ENCODE measurements at regions not wholly inside any gene's neighbourhood (a gene's known extent, or its start where the extent isn't known, plus 50 kb on each side); places are given as distances from the start of the nearest gene placed in this dataset.

DNA sequence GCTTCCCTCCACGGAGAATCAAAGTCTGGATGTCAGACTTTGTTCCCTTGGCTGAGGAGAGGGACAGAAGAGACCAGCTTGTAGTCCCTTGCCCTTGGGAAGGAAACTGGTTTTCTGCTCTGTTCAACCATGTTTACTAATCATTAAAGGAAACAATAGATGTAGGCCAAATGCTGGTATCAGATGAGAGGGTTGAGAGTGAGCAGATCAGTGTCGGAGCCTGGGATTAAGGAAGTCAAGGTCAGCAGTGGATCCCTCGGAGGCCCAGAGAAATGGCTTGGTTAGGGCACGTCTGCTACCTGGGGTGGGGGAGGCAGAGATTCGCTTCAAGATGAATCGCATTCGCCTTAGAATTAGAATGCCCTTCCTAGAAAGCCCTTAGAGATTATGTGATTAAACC is 109.1 kb downstream of the MYCN start:
- TF ChIP-seq BHLHE40 (IDR thresholded peaks at IDR 0.05; ENCODE audit: low read depth, low read length) (no peak), CHD1 (IDR thresholded peaks at IDR 0.05; ENCODE audit: low read depth, low read length) (no peak), RFX5 (IDR thresholded peaks at IDR 0.05; ENCODE audit: low read depth, low read length) (no peak)
- TF ChIP-seq, protein P1, sequence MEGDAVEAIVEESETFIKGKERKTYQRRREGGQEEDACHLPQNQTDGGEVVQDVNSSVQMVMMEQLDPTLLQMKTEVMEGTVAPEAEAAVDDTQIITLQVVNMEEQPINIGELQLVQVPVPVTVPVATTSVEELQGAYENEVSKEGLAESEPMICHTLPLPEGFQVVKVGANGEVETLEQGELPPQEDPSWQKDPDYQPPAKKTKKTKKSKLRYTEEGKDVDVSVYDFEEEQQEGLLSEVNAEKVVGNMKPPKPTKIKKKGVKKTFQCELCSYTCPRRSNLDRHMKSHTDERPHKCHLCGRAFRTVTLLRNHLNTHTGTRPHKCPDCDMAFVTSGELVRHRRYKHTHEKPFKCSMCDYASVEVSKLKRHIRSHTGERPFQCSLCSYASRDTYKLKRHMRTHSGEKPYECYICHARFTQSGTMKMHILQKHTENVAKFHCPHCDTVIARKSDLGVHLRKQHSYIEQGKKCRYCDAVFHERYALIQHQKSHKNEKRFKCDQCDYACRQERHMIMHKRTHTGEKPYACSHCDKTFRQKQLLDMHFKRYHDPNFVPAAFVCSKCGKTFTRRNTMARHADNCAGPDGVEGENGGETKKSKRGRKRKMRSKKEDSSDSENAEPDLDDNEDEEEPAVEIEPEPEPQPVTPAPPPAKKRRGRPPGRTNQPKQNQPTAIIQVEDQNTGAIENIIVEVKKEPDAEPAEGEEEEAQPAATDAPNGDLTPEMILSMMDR (conservative IDR thresholded peaks at IDR 0.05; ENCODE audit: low read depth, low read length) = no peak

Data from IMR-90 (cell line).